ENCODE measurements at regions not wholly inside any gene's neighbourhood (a gene's known extent, or its start where the extent isn't known, plus 50 kb on each side); places are given as distances from the start of the nearest gene placed in this dataset.

GRCh38 chr13:90898811-90899210 lies 448.7 kb upstream of the MIR17HG start:
- WGBS, 2 donors: 72 to 90% methylated on average over 1 of the region's 1 CpG
- Histone ChIP-seq H3K4me1 (no peaks in the 10 kb centered on the region), H3K27me3 (no peaks in the 10 kb centered on the region), H3K27ac (no peak overlapping the region), H3K36me3 (no peaks in the 10 kb centered on the region), H3K4me3 (no peak overlapping the region), H3K9me3 (no peaks in the 10 kb centered on the region)
- ATAC-seq (no peak), DNase-seq (no peak)
- intact Hi-C loops (cut with DNase I): no loop called here
- no peak for TF ChIP-seq CTCF (IDR thresholded peaks at IDR 0.05)

DNA sequence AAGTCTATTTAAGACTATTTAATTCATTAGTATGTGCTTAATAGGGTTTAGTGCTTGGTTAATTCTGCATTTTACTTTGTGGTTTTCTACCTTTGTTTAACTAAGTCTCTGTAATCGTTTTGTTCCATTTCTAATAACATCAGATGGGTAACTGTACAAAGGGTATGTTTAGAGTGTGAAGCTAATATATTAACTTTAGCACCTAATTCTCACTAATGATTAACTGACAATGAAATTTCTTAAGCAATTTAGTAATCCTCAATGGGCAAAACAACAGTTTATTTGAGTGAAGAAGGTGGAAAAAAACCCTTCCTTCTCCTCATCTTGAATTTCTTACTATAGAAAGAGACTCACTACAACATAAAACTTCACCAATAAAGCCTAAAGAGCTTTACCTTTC lies 448.1 kb upstream of the MIR17HG start:
- H3K27me3 ChIP-seq: no peaks in the 10 kb centered on the region
- no peaks in the 10 kb centered on the region for H3K9me3 ChIP-seq
- TF ChIP-seq CTCF (IDR thresholded peaks at IDR 0.05): no peak
- intact Hi-C loops (cut with DNase I): no loop called here
- ATAC-seq (no peak), DNase-seq (no peak)
- H3K36me3 ChIP-seq: no peaks in the 10 kb centered on the region
- 61 to 76% methylated on average over 1 of the region's 1 CpG for WGBS, 2 donors
- H3K4me3 ChIP-seq: no peak overlapping the region
- H3K4me1 ChIP-seq: no peaks in the 10 kb centered on the region
- no peak overlapping the region for H3K27ac ChIP-seq

- WGBS, 2 donors: 73 to 86% methylated on average over 2 of the region's 2 CpGs
- ATAC-seq (no peak), DNase-seq (no peak)
- Histone ChIP-seq H3K9me3 (peaks cover 0 to 28% (median 5%) of the 10 kb centered on the region in 11 donors), H3K4me3 (no peak overlapping the region), H3K36me3 (no peaks in the 10 kb centered on the region), H3K4me1 (no peaks in the 10 kb centered on the region), H3K27me3 (no peaks in the 10 kb centered on the region), H3K27ac (no peak overlapping the region)
- intact Hi-C loops (cut with DNase I): no loop called here
- TF ChIP-seq CTCF (IDR thresholded peaks at IDR 0.05): no peak
Measured at GRCh38 chr13:90902255-90902654, 445.2 kb upstream of the MIR17HG start.

DNA sequence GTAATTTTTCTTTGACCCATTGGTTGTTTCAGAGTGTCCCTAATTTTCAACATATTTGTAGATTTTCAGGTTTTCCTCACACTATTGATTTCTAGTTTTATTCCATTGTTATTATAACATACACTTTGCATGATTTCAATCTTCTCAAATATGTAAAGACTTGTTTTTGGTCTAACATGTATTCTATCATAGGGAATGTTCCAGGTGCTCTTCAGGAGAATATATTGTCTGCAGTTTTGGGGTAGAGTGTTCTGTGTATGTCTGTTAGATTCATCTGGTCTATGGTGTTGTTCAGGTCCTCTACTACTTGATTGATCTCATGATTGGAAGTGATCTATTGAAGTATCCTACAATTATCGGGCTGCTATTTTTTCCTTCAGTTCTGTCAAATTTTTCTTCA lies 440.9 kb upstream of the MIR17HG start:
- DNase-seq (no peak), ATAC-seq (no peak)
- intact Hi-C loops (cut with DNase I): no loop called here
- 97% methylated on average over 1 of the region's 1 CpG for WGBS, 2 donors
- no peak overlapping the region for H3K4me3 ChIP-seq
- no peaks in the 10 kb centered on the region for H3K4me1 ChIP-seq
- H3K36me3 ChIP-seq: no peaks in the 10 kb centered on the region
- peaks cover 0 to 33% (median 6%) of the 10 kb centered on the region in 11 donors for H3K9me3 ChIP-seq
- no peaks in the 10 kb centered on the region for H3K27me3 ChIP-seq
- TF ChIP-seq CTCF (IDR thresholded peaks at IDR 0.05): no peak
- H3K27ac ChIP-seq: no peak overlapping the region

- intact Hi-C loops (cut with DNase I): no loop called here
- Histone ChIP-seq H3K9me3 (peaks cover 0 to 33% (median 6%) of the 10 kb centered on the region in 11 donors), H3K36me3 (no peaks in the 10 kb centered on the region), H3K4me1 (no peaks in the 10 kb centered on the region), H3K4me3 (no peak overlapping the region), H3K27me3 (no peaks in the 10 kb centered on the region), H3K27ac (no peak overlapping the region)
- WGBS, 2 donors: 94% methylated on average over 2 of the region's 2 CpGs
- DNase-seq (no peak), ATAC-seq (no peak)
- no peak for TF ChIP-seq CTCF (IDR thresholded peaks at IDR 0.05)
Measured at GRCh38 chr13:90908792-90909191, 438.7 kb upstream of the MIR17HG start.

Data from heart right ventricle (tissue), 16 donors.